ENCODE measurements at regions not wholly inside any gene's neighbourhood (a gene's known extent, or its start where the extent isn't known, plus 50 kb on each side); places are given as distances from the start of the nearest gene placed in this dataset.

DNA sequence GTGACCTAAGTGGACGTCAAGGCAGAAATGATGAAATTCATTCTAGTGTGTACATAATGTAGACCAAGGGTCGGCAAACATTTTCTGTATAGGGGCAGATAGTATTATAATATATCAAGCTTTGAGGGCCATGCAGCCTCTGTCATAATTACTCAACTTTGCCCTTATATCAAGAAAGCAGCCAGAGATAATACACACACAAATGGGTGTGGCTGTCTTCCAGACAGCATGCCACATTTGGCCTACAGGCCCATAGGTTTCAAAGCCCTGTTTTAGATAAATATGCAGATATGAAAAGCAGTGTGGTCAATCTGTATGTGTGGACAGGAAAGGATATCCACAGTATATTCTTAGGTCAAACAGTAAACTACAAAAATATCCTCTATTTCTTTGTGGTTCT, 320.1 kb upstream of the FMN2 start:
- TF ChIP-seq, protein P1, sequence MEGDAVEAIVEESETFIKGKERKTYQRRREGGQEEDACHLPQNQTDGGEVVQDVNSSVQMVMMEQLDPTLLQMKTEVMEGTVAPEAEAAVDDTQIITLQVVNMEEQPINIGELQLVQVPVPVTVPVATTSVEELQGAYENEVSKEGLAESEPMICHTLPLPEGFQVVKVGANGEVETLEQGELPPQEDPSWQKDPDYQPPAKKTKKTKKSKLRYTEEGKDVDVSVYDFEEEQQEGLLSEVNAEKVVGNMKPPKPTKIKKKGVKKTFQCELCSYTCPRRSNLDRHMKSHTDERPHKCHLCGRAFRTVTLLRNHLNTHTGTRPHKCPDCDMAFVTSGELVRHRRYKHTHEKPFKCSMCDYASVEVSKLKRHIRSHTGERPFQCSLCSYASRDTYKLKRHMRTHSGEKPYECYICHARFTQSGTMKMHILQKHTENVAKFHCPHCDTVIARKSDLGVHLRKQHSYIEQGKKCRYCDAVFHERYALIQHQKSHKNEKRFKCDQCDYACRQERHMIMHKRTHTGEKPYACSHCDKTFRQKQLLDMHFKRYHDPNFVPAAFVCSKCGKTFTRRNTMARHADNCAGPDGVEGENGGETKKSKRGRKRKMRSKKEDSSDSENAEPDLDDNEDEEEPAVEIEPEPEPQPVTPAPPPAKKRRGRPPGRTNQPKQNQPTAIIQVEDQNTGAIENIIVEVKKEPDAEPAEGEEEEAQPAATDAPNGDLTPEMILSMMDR (conservative IDR thresholded peaks at IDR 0.05; ENCODE audit: low read depth, low read length), result no peak
- TF ChIP-seq EZH2phosphoT487 (IDR thresholded peaks at IDR 0.05; ENCODE audit: borderline replicate concordance, low read length) (no peak), EZH2 (IDR thresholded peaks at IDR 0.05; ENCODE audit: low read length, unreplicated experiment) (no peak)

Data from PC-3 (cell line).